ENCODE measurements at regions not wholly inside any gene's neighbourhood (a gene's known extent, or its start where the extent isn't known, plus 50 kb on each side); places are given as distances from the start of the nearest gene placed in this dataset.

DNA sequence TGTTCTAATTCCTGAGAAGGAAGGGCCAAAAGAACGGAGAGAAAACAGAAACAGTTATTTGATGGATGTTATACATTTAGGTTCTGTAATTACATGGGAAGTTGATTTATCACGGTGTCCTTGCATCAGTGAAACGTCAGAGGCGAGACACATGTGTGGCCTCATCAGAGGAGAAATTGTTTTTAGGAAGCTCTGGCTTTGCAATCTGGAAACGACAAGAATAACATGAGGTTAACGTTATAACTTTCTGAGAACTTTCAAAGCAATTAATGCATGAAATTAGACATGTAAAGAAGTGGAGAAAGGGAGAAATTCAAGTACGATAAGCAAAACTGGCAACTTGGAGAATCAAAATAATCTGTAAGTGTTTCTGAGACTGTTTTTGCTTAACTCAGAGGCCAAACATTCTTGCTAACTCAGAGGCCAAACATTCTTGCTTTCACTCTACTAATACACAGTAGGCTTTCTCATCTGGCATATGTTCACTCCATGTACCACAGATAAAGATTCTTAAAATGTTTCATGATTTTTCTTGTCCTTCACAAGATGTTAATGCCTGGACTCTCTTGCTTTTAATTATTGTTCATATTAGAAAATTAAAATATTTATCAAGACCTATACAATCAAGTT is 933.0 kb downstream of the TLE4 start:
- Histone ChIP-seq H3K4me2 (ENCODE audit: low read depth, low read length) (no peak overlapping the region), H3K9me3 (ENCODE audit: low read length) (peaks cover 34% of the 10 kb centered on the region), H3K27me3 (ENCODE audit: control insufficient read depth in 1 of 2, insufficient read depth in 2 of 2, low read length in 2 of 2) (no peaks in the 10 kb centered on the region), H3K79me2 (ENCODE audit: insufficient read depth, low read length) (no peaks in the 10 kb centered on the region), H2AFZ (ENCODE audit: low read length) (no peak overlapping the region), H4K20me1 (ENCODE audit: insufficient read depth, low read length) (no peaks in the 10 kb centered on the region), H3K27ac (ENCODE audit: extremely low read length, insufficient read depth, low read length) (no peak overlapping the region), H3K4me1 (ENCODE audit: insufficient read depth, low read length) (no peaks in the 10 kb centered on the region), H3K4me3 (replicated peaks in 1 of 3; ENCODE audit: insufficient read depth in 1 of 3, low read depth in 2 of 3, low read length in 3 of 3) (no peak overlapping the region), H3K36me3 (replicated peaks in 1 of 2; ENCODE audit: control insufficient read depth in 1 of 2, insufficient read depth in 2 of 2, low read length in 2 of 2) (no peaks in the 10 kb centered on the region), H3K9ac (ENCODE audit: insufficient read depth, low read depth, low read length) (no peak overlapping the region)
- WGBS (ENCODE audit: low lambda C conversion rate), result 19% methylated on average over 7 of the region's 7 CpGs
- in situ Hi-C loops (cut with HindIII; ENCODE audit: extremely low pct_ligation_motif_present, low pct_unique_long_range_greater_than_20kb) (no loop called here), intact Hi-C loops (cut with micrococcal nuclease; ENCODE audit: unreplicated experiment) (no loop called here)
- no peak for DNase-seq (ENCODE audit: low spot score)
- BruUV-seq (replicated peaks), result no TSS peak
- POLR2A ChIA-PET, result no interaction called here
- CTCF ChIA-PET (ENCODE audit: low intra/inter-chr PET ratio, low total read pairs), result no interaction called here
- no peak for ATAC-seq
- no peak for FAIRE-seq
- TF ChIP-seq FLYWCH1 (CRISPR knock-in tag; IDR thresholded peaks at IDR 0.05) (no peak), ZSCAN30 (CRISPR knock-in tag; IDR thresholded peaks at IDR 0.05) (no peak), ZFP1 (CRISPR knock-in tag; IDR thresholded peaks at IDR 0.05) (no peak), ZNF557 (CRISPR knock-in tag; IDR thresholded peaks at IDR 0.05) (no peak), ZNF496 (CRISPR knock-in tag; IDR thresholded peaks at IDR 0.05; ENCODE audit: insufficient replicate concordance) (no peak), TBX3 (IDR thresholded peaks at IDR 0.05; ENCODE audit: borderline replicate concordance) (no peak), NAIF1 (CRISPR knock-in tag; IDR thresholded peaks at IDR 0.05; ENCODE audit: borderline replicate concordance) (no peak), ZNF816 (CRISPR knock-in tag; IDR thresholded peaks at IDR 0.05; ENCODE audit: borderline replicate concordance) (no peak), FOXP1 (IDR thresholded peaks at IDR 0.05) (no peak), FOXP1 (CRISPR knock-in tag; IDR thresholded peaks at IDR 0.05) (no peak)
- TF ChIP-seq, protein P1, sequence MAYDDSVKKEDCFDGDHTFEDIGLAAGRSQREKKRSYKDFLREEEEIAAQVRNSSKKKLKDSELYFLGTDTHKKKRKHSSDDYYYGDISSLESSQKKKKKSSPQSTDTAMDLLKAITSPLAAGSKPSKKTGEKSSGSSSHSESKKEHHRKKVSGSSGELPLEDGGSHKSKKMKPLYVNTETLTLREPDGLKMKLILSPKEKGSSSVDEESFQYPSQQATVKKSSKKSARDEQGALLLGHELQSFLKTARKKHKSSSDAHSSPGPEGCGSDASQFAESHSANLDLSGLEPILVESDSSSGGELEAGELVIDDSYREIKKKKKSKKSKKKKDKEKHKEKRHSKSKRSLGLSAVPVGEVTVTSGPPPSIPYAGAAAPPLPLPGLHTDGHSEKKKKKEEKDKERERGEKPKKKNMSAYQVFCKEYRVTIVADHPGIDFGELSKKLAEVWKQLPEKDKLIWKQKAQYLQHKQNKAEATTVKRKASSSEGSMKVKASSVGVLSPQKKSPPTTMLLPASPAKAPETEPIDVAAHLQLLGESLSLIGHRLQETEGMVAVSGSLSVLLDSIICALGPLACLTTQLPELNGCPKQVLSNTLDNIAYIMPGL (CRISPR knock-in tag; IDR thresholded peaks at IDR 0.05; ENCODE audit: borderline replicate concordance in 1 of 2, low read depth in 1 of 2), result no peak
- TF ChIP-seq, protein P2, sequence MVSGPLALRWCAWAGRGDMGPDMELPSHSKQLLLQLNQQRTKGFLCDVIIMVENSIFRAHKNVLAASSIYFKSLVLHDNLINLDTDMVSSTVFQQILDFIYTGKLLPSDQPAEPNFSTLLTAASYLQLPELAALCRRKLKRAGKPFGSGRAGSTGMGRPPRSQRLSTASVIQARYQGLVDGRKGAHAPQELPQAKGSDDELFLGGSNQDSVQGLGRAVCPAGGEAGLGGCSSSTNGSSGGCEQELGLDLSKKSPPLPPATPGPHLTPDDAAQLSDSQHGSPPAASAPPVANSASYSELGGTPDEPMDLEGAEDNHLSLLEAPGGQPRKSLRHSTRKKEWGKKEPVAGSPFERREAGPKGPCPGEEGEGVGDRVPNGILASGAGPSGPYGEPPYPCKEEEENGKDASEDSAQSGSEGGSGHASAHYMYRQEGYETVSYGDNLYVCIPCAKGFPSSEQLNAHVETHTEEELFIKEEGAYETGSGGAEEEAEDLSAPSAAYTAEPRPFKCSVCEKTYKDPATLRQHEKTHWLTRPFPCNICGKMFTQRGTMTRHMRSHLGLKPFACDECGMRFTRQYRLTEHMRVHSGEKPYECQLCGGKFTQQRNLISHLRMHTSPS (CRISPR knock-in tag; IDR thresholded peaks at IDR 0.05; ENCODE audit: low read depth), result no peak
- TF ChIP-seq, protein P3, sequence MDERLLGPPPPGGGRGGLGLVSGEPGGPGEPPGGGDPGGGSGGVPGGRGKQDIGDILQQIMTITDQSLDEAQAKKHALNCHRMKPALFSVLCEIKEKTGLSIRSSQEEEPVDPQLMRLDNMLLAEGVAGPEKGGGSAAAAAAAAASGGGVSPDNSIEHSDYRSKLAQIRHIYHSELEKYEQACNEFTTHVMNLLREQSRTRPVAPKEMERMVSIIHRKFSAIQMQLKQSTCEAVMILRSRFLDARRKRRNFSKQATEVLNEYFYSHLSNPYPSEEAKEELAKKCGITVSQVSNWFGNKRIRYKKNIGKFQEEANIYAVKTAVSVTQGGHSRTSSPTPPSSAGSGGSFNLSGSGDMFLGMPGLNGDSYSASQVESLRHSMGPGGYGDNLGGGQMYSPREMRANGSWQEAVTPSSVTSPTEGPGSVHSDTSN (CRISPR knock-in tag; IDR thresholded peaks at IDR 0.05), result no peak
- TF ChIP-seq, protein P4, sequence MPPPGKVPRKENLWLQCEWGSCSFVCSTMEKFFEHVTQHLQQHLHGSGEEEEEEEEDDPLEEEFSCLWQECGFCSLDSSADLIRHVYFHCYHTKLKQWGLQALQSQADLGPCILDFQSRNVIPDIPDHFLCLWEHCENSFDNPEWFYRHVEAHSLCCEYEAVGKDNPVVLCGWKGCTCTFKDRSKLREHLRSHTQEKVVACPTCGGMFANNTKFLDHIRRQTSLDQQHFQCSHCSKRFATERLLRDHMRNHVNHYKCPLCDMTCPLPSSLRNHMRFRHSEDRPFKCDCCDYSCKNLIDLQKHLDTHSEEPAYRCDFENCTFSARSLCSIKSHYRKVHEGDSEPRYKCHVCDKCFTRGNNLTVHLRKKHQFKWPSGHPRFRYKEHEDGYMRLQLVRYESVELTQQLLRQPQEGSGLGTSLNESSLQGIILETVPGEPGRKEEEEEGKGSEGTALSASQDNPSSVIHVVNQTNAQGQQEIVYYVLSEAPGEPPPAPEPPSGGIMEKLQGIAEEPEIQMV (CRISPR knock-in tag; IDR thresholded peaks at IDR 0.05; ENCODE audit: low read depth), result no peak
